SK-N-MC (cell line): ENCODE measurements at regions not wholly inside any gene's neighbourhood (a gene's known extent, or its start where the extent isn't known, plus 50 kb on each side); places are given as distances from the start of the nearest gene placed in this dataset.

Source experiments
- EZH2 ChIP-seq: fragments of 200-600 bp; sonication (generic); IDR thresholded peaks from one replicate; pipeline ENCODE4 v1.6.1; 2017; ENCODE audit warnings: antibody characterized with exemption
- POLR2AphosphoS5 ChIP-seq: IDR thresholded peaks from 2 replicates; pipeline ENCODE4 v1.6.1; 2012; ENCODE audit warnings: mild to moderate bottlenecking, low read depth, low read length, borderline replicate concordance

- TF ChIP-seq POLR2AphosphoS5 (no peak), EZH2 (no peak)
Observed at GRCh38 chr13:61275251-61275650, 140.4 kb downstream of the PCDH20 start.
